WI38 (cell line): ENCODE measurements at regions not wholly inside any gene's neighbourhood (a gene's known extent, or its start where the extent isn't known, plus 50 kb on each side); places are given as distances from the start of the nearest gene placed in this dataset.

Experiments
- H3K4me3 ChIP-seq: 2 replicates; pipeline ENCODE4 v1.5.1; 2011; ENCODE audit warnings: low read depth, mild to moderate bottlenecking, control low read depth, low read length
- CTCF ChIP-seq: IDR thresholded peaks from 2 replicates; pipeline ENCODE4 v1.5.1; 2012; ENCODE audit warnings: low read depth, mild to moderate bottlenecking, control low read depth, low read length

DNA sequence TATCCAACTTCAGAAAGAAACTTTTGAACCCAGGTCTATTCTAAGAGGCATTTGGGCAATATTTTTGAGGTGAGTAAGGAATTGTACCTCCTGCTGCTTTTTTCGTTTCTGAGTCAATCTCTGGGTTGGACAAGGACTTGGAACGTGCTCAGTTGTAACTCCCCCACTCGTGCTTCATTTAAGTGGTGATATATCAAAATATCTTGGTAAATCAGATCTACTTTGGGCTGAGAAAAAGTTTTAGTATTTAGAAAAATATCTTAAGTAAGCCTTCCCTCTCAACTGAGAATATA lies 728.9 kb downstream of the EFNB2 start:
- TF ChIP-seq CTCF: no peak
- no peak overlapping the region for H3K4me3 ChIP-seq

DNA sequence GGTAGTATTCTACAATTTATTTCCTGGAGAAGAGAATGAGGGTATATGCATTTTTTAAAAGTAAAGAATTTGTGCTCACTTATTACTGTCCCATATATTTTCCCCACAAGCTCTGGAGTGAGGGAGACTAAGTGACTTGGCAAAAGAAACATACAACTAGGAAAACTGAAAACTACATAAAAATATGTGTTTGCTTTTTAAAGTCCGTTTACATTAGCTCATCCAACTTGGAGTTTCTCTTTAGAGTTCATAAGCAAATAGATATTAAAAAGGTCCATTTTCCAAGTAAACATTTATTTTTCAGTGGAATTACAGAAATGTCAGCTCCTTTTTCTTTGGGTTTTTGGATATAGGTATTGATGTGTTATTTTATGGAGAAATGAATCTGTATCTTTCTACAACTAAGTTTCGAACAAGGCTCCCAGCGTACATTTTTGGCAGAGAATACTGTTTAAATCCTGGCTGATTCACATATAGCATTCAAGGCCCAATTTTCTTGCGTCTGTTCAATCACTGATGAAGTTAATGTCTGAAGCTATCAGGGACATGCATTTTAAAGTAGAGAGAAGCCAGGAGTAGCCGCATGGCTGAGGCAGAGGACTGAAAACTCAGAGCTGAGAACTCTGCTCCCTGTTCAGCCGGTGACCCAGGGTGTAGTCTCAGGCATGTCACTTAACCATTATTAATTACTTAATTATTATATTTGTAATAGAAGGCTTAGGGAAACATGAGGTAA lies 729.4 kb downstream of the EFNB2 start:
- no peak for TF ChIP-seq CTCF
- no peak overlapping the region for H3K4me3 ChIP-seq

- no peak for TF ChIP-seq CTCF
- no peak overlapping the region for H3K4me3 ChIP-seq
Measured at GRCh38 chr13:105804561-105805190, 730.8 kb downstream of the EFNB2 start.

- no peak overlapping the region for H3K4me3 ChIP-seq
- TF ChIP-seq CTCF: no peak
Measured at GRCh38 chr13:105799155-105799554, 736.3 kb downstream of the EFNB2 start.

GRCh38 chr13:105798541-105798940 lies 736.9 kb downstream of the EFNB2 start:
- H3K4me3 ChIP-seq: no peak overlapping the region
- no peak for TF ChIP-seq CTCF

DNA sequence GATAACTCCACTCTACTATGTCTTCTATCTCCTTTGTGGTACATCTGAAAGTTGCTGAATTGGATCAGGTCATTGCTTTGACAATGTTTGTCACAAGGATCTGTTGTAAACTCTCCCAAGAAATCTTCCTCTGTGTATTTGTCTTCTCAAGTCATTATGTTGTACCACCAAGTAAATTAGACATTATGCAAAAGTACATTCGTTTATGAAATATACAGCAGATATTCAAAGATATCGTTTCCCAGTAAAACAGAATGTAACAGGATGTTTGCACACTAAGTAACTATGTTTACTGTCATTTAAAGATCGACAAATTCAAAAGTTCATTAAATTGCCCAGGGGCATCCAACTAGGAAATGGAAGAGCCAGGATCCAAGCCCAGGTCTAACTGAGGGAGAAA lies 739.4 kb downstream of the EFNB2 start:
- no peak for TF ChIP-seq CTCF
- no peak overlapping the region for H3K4me3 ChIP-seq

DNA sequence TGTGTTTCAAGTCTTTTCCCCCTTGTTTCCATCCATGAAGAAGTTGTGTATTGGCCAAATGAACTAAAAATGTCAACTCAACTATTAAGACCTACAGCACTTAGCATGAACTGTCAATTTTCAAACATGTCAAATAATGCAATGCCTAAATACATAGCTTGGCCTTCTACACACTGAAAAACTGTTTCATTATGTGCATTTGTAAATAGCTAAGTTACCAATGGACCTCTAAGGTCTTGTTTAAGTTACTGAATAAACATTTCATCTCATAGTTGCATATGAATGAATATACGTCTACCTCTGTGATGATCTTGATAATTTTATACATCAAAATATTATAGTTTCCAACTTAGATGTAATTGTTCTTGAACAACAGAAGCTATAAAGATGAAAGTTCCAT lies 744.5 kb downstream of the EFNB2 start:
- H3K4me3 ChIP-seq: no peak overlapping the region
- TF ChIP-seq CTCF: no peak
